A673 (cell line): ENCODE measurements at regions not wholly inside any gene's neighbourhood (a gene's known extent, or its start where the extent isn't known, plus 50 kb on each side); places are given as distances from the start of the nearest gene placed in this dataset.

Experiments
- EZH2 ChIP-seq: fragments of 200-600 bp; sonication (generic); IDR thresholded peaks from 2 replicates; pipeline ENCODE4 v1.6.1; 2017; ENCODE audit warnings: borderline replicate concordance, low read depth, mild to moderate bottlenecking, mixed read lengths, antibody characterized with exemption, low read length; ENCODE audit not compliant: poor library complexity, severe bottlenecking
- TF ChIP-seq, protein P1 (sequence below): fragments of 300-800, 200-600 bp; sonication (generic); conservative IDR thresholded peaks from 2 replicates; pipeline ENCODE4 v1.5.1; 2017; ENCODE audit warnings: low read depth, mild to moderate bottlenecking, antibody characterized with exemption, low read length, moderate library complexity, mixed read lengths

- TF ChIP-seq, protein P1, sequence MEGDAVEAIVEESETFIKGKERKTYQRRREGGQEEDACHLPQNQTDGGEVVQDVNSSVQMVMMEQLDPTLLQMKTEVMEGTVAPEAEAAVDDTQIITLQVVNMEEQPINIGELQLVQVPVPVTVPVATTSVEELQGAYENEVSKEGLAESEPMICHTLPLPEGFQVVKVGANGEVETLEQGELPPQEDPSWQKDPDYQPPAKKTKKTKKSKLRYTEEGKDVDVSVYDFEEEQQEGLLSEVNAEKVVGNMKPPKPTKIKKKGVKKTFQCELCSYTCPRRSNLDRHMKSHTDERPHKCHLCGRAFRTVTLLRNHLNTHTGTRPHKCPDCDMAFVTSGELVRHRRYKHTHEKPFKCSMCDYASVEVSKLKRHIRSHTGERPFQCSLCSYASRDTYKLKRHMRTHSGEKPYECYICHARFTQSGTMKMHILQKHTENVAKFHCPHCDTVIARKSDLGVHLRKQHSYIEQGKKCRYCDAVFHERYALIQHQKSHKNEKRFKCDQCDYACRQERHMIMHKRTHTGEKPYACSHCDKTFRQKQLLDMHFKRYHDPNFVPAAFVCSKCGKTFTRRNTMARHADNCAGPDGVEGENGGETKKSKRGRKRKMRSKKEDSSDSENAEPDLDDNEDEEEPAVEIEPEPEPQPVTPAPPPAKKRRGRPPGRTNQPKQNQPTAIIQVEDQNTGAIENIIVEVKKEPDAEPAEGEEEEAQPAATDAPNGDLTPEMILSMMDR: no peak
- no peak for TF ChIP-seq EZH2
Measured at GRCh38 chr15:61393524-61393923, 164.4 kb upstream of the RORA start.
